Head of caudate nucleus (tissue), 42 donors: ENCODE measurements at regions not wholly inside any gene's neighbourhood (a gene's known extent, or its start where the extent isn't known, plus 50 kb on each side); places are given as distances from the start of the nearest gene placed in this dataset.

Source experiments
- DNase-seq, 42 donors: peaks; one replicate each; pipeline versions ENCODE4 v3.0.0 to v3.0.0-alpha.2; 2020 to 2021; ENCODE audit warnings: mixed read lengths in 7 of 42
- intact Hi-C: fragments of 100-400 bp; cut with DNase I; formaldehyde crosslinking; loops from one replicate; pipeline ENCODE4 v1.15.0; 2022

DNA sequence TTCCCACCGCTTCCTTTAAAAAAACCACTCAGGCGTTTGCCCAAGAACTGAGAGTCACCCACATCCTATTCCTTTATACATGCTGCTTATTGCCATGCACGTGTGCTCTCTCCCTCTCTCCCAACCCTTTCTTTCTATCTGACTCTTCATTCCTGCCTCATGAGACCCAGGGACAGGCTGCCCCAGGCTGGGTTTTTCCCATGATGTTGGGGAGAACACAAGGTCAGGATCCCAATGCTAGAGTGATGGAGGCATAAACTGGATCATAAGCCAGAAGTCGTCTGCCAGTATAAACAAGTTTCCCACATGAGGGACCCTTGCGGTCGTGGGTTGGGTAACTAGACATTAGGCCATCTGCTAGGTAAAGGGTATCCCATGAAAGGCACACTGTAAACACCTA lies 64.9 kb downstream of the CD2 start:
- intact Hi-C loops = no loop called here
- peak in 1 of 42 donors; percentile 28 for DNase-seq

- intact Hi-C loops = no loop called here
- DNase-seq = peak; percentile 23 to 90 (median 68)
Observed at GRCh38 chr1:116820369-116820768, 66.1 kb downstream of the CD2 start.

DNA sequence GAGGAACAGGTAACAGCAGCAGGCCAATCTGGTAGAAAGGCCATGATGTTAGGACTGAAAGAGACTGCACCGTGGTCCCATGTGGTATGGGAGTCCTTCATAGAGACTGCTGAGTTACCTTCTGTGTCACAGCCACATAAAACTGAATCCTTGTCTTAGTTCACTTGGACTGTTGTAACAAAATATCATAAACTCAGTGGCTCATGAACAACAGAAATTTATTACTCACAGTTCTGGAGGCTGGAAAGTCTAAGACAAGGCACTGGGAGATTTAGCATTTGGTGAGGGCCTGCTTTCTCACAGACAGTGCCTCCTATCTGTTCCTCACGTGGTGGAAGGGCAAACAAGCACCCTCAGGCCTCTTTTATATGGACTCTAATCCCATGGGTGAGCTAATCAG lies 67.5 kb downstream of the CD2 start:
- intact Hi-C loops = no loop called here
- DNase-seq = no peak

DNA sequence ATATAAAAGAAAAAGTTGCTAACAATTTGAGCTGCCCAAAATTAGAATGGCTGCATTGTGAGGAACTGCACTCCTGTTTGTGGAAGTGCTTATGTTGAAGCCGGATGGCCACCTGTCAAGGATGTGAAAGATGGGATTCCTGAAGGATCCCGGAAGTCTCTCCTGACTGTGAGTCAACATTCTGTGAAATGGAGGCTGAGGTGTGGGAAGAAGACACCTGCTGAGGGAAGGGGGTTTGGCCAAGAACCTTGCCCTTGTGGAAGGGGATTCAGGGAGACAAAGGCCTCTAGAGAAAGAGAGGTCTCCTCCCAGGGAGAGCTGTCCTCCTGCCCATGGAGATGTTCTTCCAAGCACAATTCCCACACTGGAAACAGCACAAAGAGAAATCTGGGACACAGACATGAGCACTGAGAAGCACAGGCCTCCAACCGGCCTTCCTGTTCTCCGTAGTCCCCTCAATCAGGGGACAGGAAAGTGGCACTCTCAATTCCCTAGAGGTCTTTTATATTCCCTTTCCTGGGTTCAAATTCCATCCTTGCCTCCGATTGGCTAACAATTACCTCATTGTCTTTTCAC lies 70.5 kb downstream of the CD2 start:
- intact Hi-C loops = no loop called here

GRCh38 chr1:116825207-116825719 lies 71.0 kb downstream of the CD2 start:
- intact Hi-C loops = no loop called here
- DNase-seq = no peak

More for the DNA sequence above, 70.5 kb downstream of the CD2 start:
- no peak for DNase-seq

- no peak for DNase-seq
- intact Hi-C loops = no loop called here
Observed at GRCh38 chr1:116825720-116826438, 71.6 kb downstream of the CD2 start.

DNA sequence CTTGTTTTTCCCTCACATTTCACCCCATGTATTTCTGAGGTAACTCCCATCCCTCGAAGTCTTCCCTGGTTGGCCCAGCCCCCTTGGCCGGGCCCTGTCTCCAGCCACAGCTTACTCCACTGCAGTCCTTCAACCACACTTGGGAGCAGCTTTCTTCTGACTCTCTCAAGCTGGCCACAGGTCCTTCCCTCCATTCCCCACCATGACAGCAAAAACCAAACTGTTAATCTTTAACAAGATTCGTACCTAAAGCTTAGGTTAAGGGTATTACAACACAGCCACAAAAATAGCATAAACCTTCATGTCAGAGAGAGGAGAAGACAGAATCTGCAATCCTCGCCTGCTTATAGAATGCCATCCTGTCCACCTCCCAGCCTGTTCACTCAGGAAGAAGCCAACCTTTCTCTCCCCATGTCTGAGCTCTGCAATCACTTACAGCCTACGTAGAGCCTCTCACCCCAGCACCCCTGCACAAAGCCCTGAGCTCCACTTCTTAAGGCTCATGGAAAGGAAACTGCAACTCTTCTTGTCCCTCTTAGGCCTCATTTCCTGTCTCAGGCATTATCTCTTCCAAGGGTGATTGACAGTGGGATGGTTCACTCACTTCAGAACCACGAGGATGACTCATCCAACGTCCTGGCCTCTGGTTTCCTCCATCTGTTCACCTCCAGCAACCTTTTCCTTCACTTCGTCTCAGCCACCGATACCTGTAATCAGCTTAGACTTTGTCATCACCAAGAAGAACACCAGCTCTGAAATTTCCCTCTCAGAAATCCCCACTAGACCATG lies 72.8 kb downstream of the CD2 start:
- peak in 1 of 42 donors; percentile 12 for DNase-seq
- intact Hi-C loops = no loop called here

GRCh38 chr1:116827607-116828105 lies 73.4 kb downstream of the CD2 start:
- DNase-seq = no peak
- intact Hi-C loops = no loop called here

DNA sequence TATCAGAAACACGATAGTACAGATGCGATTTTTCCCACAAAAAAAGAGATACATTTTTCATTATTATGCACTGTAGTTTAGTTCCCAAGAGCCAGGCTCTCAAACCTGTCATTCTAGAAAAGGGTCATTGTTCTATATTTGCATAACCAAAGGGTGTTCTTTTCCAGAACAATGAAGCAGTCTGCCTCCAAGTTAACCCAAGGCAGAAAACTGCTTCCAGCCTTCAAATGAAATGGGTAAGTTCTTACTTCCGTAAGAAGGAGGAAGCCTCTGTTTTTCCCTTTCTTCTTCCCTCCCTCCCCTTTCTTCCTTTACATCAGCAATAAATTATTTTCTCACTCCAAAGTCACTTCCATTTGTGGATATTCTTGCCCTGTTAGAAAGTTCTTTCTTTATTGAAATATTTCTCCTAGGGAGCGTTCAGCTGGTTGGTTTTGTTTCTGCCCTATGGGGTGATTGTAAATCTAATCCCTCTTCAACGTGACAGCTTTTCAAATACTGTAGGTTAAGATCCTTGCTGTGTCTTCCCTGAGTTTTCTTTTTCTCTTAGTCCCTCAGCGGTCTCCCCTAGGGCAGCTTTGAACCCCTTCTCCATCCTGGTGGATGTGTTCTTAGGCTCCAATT lies 77.3 kb upstream of the PTGFRN start:
- DNase-seq = no peak
- intact Hi-C loops = no loop called here

DNA sequence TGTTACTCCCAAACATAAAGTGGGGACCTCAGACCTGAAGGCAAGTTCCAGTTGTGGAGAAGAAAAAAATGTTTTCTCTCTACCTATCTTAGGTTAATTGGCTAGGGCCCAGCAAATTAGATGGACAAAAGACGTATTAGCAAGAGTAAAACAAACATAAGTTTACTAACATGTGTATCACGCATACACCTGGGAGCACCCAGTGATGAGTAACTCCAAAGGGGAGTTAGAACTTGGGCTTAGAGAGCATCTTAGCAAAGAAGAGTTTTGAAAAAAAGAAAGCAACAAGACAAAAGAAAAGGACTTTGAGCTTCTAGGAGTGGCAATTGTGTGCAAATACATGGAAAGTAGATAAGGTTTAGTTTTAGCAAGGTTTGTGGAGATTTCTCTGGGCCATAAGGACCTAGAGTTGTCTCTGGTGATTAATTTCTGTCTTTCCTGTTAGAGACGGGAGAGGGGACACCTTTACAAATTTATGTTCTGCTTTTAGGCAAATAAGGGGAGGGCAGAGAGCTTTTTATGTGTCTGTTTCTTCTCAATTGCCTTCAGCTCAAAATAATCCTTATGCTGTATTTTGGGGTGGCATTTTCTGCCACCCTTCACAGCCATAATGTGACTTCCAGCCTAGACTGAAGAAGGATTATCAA lies 76.7 kb upstream of the PTGFRN start:
- intact Hi-C loops = no loop called here
- DNase-seq = no peak

- intact Hi-C loops = no loop called here
- DNase-seq = no peak
Observed at GRCh38 chr1:116833718-116834117, 76.0 kb upstream of the PTGFRN start.

GRCh38 chr1:116834595-116834994 lies 75.1 kb upstream of the PTGFRN start:
- no peak for DNase-seq
- intact Hi-C loops = no loop called here

- no peak for DNase-seq
Observed at GRCh38 chr1:116835161-116835560, 74.6 kb upstream of the PTGFRN start.

GRCh38 chr1:116836099-116836498 lies 73.6 kb upstream of the PTGFRN start:
- intact Hi-C loops = no loop called here
- DNase-seq = no peak

More at GRCh38 chr1:116835161-116835560, 74.6 kb upstream of the PTGFRN start:
- intact Hi-C loops = no loop called here

GRCh38 chr1:116841569-116842344 lies 68.0 kb upstream of the PTGFRN start:
- intact Hi-C loops = no loop called here

DNA sequence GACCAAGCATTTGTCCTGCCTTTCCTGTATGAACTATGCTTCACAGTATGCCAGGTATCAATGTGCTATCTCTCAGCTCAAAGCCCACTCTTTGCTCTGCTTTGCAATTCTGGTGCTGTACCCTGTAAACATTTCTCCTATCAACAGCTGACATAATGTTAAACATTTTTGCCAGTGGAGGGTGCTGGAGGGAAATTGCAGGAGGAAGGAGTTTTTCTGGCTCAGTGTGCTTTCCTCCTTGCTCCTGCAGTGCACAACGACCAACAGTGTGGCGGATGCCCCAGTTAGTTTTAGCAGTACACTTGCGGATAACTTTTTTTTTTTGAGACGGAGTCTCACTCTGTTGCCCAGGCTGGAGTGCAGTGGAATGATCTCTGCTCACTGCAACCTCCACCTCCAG lies 67.1 kb upstream of the PTGFRN start:
- DNase-seq = no peak
- intact Hi-C loops = no loop called here

More at GRCh38 chr1:116841569-116842344, 68.0 kb upstream of the PTGFRN start:
- no peak for DNase-seq

DNA sequence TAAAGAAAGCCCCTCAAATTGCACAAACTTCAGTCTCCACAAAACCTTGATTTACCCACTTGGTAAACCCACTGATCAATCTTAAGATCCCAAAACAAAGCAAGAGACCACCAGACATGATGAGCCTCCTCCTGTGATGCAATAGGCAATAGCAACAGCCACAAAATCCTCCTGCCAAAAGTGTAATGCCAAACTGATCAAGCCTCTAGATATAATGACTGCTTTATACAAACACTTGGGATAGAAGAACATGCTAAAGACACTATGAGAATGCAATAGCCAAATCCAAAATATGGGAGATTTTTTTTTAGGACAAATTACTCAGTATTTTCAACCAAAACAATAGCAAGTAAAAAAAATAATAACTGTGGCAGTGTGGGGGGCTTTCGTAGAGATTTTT lies 64.9 kb upstream of the PTGFRN start:
- DNase-seq = no peak
- intact Hi-C loops = no loop called here

GRCh38 chr1:116847190-116847589 lies 62.5 kb upstream of the PTGFRN start:
- intact Hi-C loops = no loop called here
- DNase-seq = no peak
